ENCODE measurements at regions not wholly inside any gene's neighbourhood (a gene's known extent, or its start where the extent isn't known, plus 50 kb on each side); places are given as distances from the start of the nearest gene placed in this dataset.
A peak's percentile ranks its signal among the peaks of the same experiment; 100 is the strongest.

GRCh38 chr14:101222362-101223070 lies 319.0 kb upstream of the RTL1 start:
- H3K4me3 Mint-ChIP-seq: peak overlapping the region; percentile 21; the same call in 2 of the 3 replicates
- no peak overlapping the region for H2AFZ ChIP-seq
- H3F3A ChIP-seq (replicated peaks; ENCODE audit: low read depth): no peaks in the 10 kb centered on the region; the same call in 1 of the 2 replicates
- H3K4me3 ChIP-seq: peak overlapping the region; percentile 10; the same call in 1 of the 2 replicates
- H3K79me2 ChIP-seq (replicated peaks; ENCODE audit: insufficient read depth): no peaks in the 10 kb centered on the region
- ATAC-seq (peak; percentile 55), DNase-seq (ENCODE audit: low spot score) (peak; percentile 22)
- H3K36me3 ChIP-seq (ENCODE audit: insufficient read depth): no peaks in the 10 kb centered on the region
- no peak for TF ChIP-seq ZNF331 (CRISPR knock-in tag; IDR thresholded peaks at IDR 0.05; ENCODE audit: low read depth)
- TF ChIP-seq POLR2AphosphoS5 (IDR thresholded peaks at IDR 0.05; ENCODE audit: low read depth): no peak
- TF ChIP-seq ZNF462 (CRISPR knock-in tag; IDR thresholded peaks at IDR 0.05): no peak
- TF ChIP-seq JUNB (IDR thresholded peaks at IDR 0.05; ENCODE audit: unreplicated experiment): no peak
- no peak for TF ChIP-seq ETS1 (IDR thresholded peaks at IDR 0.05)
- TF ChIP-seq CTCF (conservative IDR thresholded peaks at IDR 0.05; ENCODE audit: low read depth in 2 of 2): no peak
- TF ChIP-seq ZNF114 (CRISPR knock-in tag; IDR thresholded peaks at IDR 0.05): no peak
- no peak for TF ChIP-seq EZH2 (IDR thresholded peaks at IDR 0.05; ENCODE audit: low read depth, unreplicated experiment)
- TF ChIP-seq CREB1 (CRISPR knock-in tag; IDR thresholded peaks at IDR 0.05; ENCODE audit: low read depth): no peak
- no peak for TF ChIP-seq REST (IDR thresholded peaks at IDR 0.05; ENCODE audit: unreplicated experiment)
- no peak for TF ChIP-seq EZH2phosphoT487 (IDR thresholded peaks at IDR 0.05; ENCODE audit: unreplicated experiment)
- TF ChIP-seq NANOG (IDR thresholded peaks at IDR 0.05; ENCODE audit: borderline replicate concordance): no peak
- TF ChIP-seq STAT1 (IDR thresholded peaks at IDR 0.05; ENCODE audit: unreplicated experiment): no peak
- no peaks in the 10 kb centered on the region for H3K9me2 ChIP-seq (ENCODE audit: insufficient read depth)
- H4K20me1 ChIP-seq (replicated peaks; ENCODE audit: insufficient read depth): no peaks in the 10 kb centered on the region
- H3K4me1 ChIP-seq (ENCODE audit: insufficient read depth): peaks cover 14% of the 10 kb centered on the region
- H3K27ac Mint-ChIP-seq: no peak overlapping the region
- no peaks in the 10 kb centered on the region for H3K27me3 ChIP-seq (ENCODE audit: insufficient read depth)
- peaks cover 13% of the 10 kb centered on the region for H3K27me3 Mint-ChIP-seq (ENCODE audit: insufficient read depth, low read depth, poor library complexity)
- H3K36me3 Mint-ChIP-seq (ENCODE audit: low read depth): no peaks in the 10 kb centered on the region; the same call in 2 of the 3 replicates
- H3K9me3 Mint-ChIP-seq: peaks cover 3% of the 10 kb centered on the region; the same call in 1 of the 3 replicates
- H3K27ac ChIP-seq (ENCODE audit: low read depth): no peak overlapping the region
- peak overlapping the region; percentile 44 for H3K4me2 ChIP-seq
- peaks cover 23% of the 10 kb centered on the region for H3K4me1 Mint-ChIP-seq
